K562 (cell line): ENCODE measurements at regions not wholly inside any gene's neighbourhood (a gene's known extent, or its start where the extent isn't known, plus 50 kb on each side); places are given as distances from the start of the nearest gene placed in this dataset.

Source experiments
- ATAC-seq: fragments of 200-7000 bp; cut with Tn5 transposase; 3 replicates; pipeline ENCODE4 v1.9.1; 2020; ENCODE audit warnings: moderate library complexity
- BruUV-seq: library from RNA; stranded (reverse); fragments of 400-500 nt; replicated peaks from 2 replicates; lab custom pipeline; 2021; lab: Mats Ljungman, UMichigan
- CTCF ChIA-PET: fragments of 300-600 bp; formaldehyde crosslinking; extraction: SDS; loops from one replicate; lab custom pipeline; 2021; ENCODE audit warnings: low intra/inter-chr PET ratio; lab: Yijun Ruan, JAX
- POLR2A ChIA-PET: fragments of 300-600, 350-650 bp; sonication (Branson Sonifier 250); formaldehyde crosslinking; extraction: SDS; loops from one replicate; lab custom pipeline; 2021; ENCODE audit warnings: antibody characterized with exemption, inconsistent platforms; lab: Yijun Ruan, JAX
- DNase-seq, 4 experiments: peaks; one replicate each; pipeline versions ENCODE4 v3.0.0 to v3.0.0-alpha.2; 2011 to 2018; ENCODE audit warnings: low spot score in 3 of 4, mixed read lengths in 3 of 4; ENCODE audit errors: extremely low read depth in 1 of 4
- FAIRE-seq: peaks from 2 replicates; lab custom pipeline; 2011; peaks lifted over from hg19 to GRCh38; lab: Jason Lieb, UNC
- H2AFZ ChIP-seq: 2 replicates; pipeline ENCODE4 v1.6.0; 2011; ENCODE audit warnings: low read depth, low read length, control low read depth, inconsistent platforms
- H3K27ac ChIP-seq: fragments of 200-600 bp; 3 replicates; pipeline ENCODE4 v1.8.0; 2011; ENCODE audit warnings: low read depth, mild to moderate bottlenecking, control low read depth, inconsistent platforms, low read length, moderate library complexity, mixed read lengths; ENCODE audit errors: extremely low read depth
- H3K27me3 ChIP-seq, 2 experiments: fragments of 300-600 bp in 1 of 2; 2 replicates in 1 of 2; 3 replicates in 1 of 2; pipeline versions ENCODE4 v1.6.0 to v1.8.0; 2011; ENCODE audit warnings: inconsistent platforms in 2 of 2, low read length in 2 of 2, mild to moderate bottlenecking in 1 of 2, mixed read lengths in 1 of 2, moderate library complexity in 1 of 2; ENCODE audit not compliant: control insufficient read depth in 2 of 2, insufficient read depth in 2 of 2
- H3K36me3 ChIP-seq: fragments of 300-600 bp; 3 replicates; pipeline ENCODE4 v1.8.0; 2011; ENCODE audit warnings: mild to moderate bottlenecking, low read length, inconsistent platforms; ENCODE audit not compliant: control insufficient read depth, insufficient read depth
- H3K4me1 ChIP-seq, 2 experiments: fragments of 200-600 bp in 1 of 2; replicated peaks in 1 of 2; 2 replicates in 1 of 2; 3 replicates in 1 of 2; pipeline versions ENCODE4 v1.5.1 to v1.8.0; 2011; ENCODE audit warnings: inconsistent platforms in 2 of 2, low read length in 2 of 2, mild to moderate bottlenecking in 1 of 2, mixed read lengths in 1 of 2, moderate library complexity in 1 of 2; ENCODE audit not compliant: control insufficient read depth in 2 of 2, insufficient read depth in 2 of 2
- H3K4me2 ChIP-seq: 2 replicates; pipeline ENCODE4 v1.6.1; 2011; ENCODE audit warnings: low read length, control low read depth, inconsistent platforms, mixed read lengths; ENCODE audit not compliant: insufficient read depth
- H3K4me3 ChIP-seq: fragments of 200-600 bp; sonication (generic), shearing (Covaris generic); 2 replicates; pipeline ENCODE4 v1.5.1; 2016; ENCODE audit warnings: control low read depth, inconsistent platforms
- H3K79me2 ChIP-seq: fragments of 200-600 bp; 3 replicates; pipeline ENCODE4 v1.8.0; 2011; ENCODE audit warnings: low read length, inconsistent platforms; ENCODE audit not compliant: control insufficient read depth, insufficient read depth
- H3K9ac ChIP-seq, 2 experiments: 2 replicates each; pipeline versions ENCODE4 v1.6.0 to v1.6.1; 2011; ENCODE audit warnings: low read depth in 2 of 2, low read length in 2 of 2, control low read depth in 1 of 2, inconsistent platforms in 1 of 2, mild to moderate bottlenecking in 1 of 2, mixed read lengths in 1 of 2; ENCODE audit not compliant: insufficient read depth in 1 of 2
- H3K9me1 ChIP-seq: one replicate; pipeline ENCODE4 v1.6.0; 2011; ENCODE audit warnings: inconsistent platforms, mild to moderate bottlenecking, low read length, moderate library complexity; ENCODE audit not compliant: control insufficient read depth, insufficient read depth
- H3K9me3 ChIP-seq: replicated peaks from 2 replicates; pipeline ENCODE4 v1.5.1; 2011; ENCODE audit warnings: low read depth, low read length, inconsistent platforms; ENCODE audit not compliant: control insufficient read depth, insufficient read depth
- H4K20me1 ChIP-seq: replicated peaks from 2 replicates; pipeline ENCODE4 v1.6.1; 2011; ENCODE audit warnings: low read length, inconsistent platforms, mixed read lengths; ENCODE audit not compliant: control insufficient read depth, insufficient read depth
- CBX5 ChIP-seq: IDR thresholded peaks from 2 replicates; pipeline ENCODE4 v1.6.1; 2014; ENCODE audit warnings: low read depth, borderline replicate concordance
- DMBX1 ChIP-seq: fragments of 250-450 bp; sonication (Bioruptor Pico); IDR thresholded peaks from 2 replicates; pipeline ENCODE4 v1.8.0; 2022; ENCODE audit warnings: inconsistent platforms, mild to moderate bottlenecking, moderate library complexity, borderline replicate concordance
- EWSR1 ChIP-seq: fragments of 450-650 bp; IDR thresholded peaks from 2 replicates; pipeline ENCODE4 v1.6.1; 2018; ENCODE audit warnings: borderline replicate concordance, mild to moderate bottlenecking, low read depth, moderate library complexity; ENCODE audit not compliant: partially characterized antibody
- MED1 ChIP-seq: sonication (generic); formaldehyde crosslinking; IDR thresholded peaks from 2 replicates; pipeline ENCODE4 v1.8.1; 2023; ENCODE audit warnings: missing genetic modification reagents, borderline replicate concordance
- MEF2D ChIP-seq: conservative IDR thresholded peaks from 2 replicates; pipeline ENCODE4 v1.6.1; 2016; ENCODE audit warnings: low read depth, missing genetic modification characterization, missing compliant biosample characterization
- NCOA2 ChIP-seq, 2 experiments: fragments of 450-650 bp; IDR thresholded peaks; 2 replicates each; pipeline ENCODE4 v1.6.1; 2018; ENCODE audit warnings: mild to moderate bottlenecking in 2 of 2, moderate library complexity in 1 of 2; ENCODE audit not compliant: partially characterized antibody in 2 of 2
- NCOA6 ChIP-seq: fragments of 450-650 bp; IDR thresholded peaks from 2 replicates; pipeline ENCODE4 v1.6.1; 2017; ENCODE audit warnings: mild to moderate bottlenecking
- NR1H2 ChIP-seq: sonication (generic); formaldehyde crosslinking; IDR thresholded peaks from 2 replicates; pipeline ENCODE4 v1.4.0; 2020; ENCODE audit warnings: mild to moderate bottlenecking, missing genetic modification reagents
- NR2F6 ChIP-seq: fragments of 450-650 bp; formaldehyde crosslinking; IDR thresholded peaks from 2 replicates; pipeline ENCODE4 v1.4.0; 2020; ENCODE audit warnings: mild to moderate bottlenecking
- POLR2B ChIP-seq: fragments of 450-650 bp; IDR thresholded peaks from 2 replicates; pipeline ENCODE4 v1.6.1; 2018; ENCODE audit warnings: low read depth; ENCODE audit not compliant: partially characterized antibody
- ZFP36 ChIP-seq: fragments of 150-350 bp; IDR thresholded peaks from 2 replicates; pipeline ENCODE4 v1.6.1; 2018; ENCODE audit warnings: low read length, low read depth; ENCODE audit not compliant: partially characterized antibody
- ZNF217 ChIP-seq: sonication (generic); formaldehyde crosslinking; IDR thresholded peaks from 2 replicates; pipeline ENCODE4 v1.8.0; 2022; ENCODE audit warnings: mild to moderate bottlenecking, missing genetic modification reagents
- WGBS: fragments of 100-300 bp; shearing (Covaris generic); methylation state at CpG from one replicate; pipeline ENCODE4 v1.1.6; 2016; ENCODE audit warnings: low coverage, mixed read lengths; ENCODE audit not compliant: insufficient coverage; ENCODE audit errors: missing lambda C conversion rate; 5-methylcytosine and 5-hydroxymethylcytosine counted together
- in situ Hi-C: fragments of 300-500 bp; cut with MboI; formaldehyde crosslinking; loops from 4 replicates; pipeline ENCODE4 v1.15.0; 2018; ENCODE audit warnings: inconsistent platforms, mixed read lengths
- intact Hi-C: fragments of 100-400 bp; cut with micrococcal nuclease; formaldehyde crosslinking; loops from 2 replicates; pipeline ENCODE4 v1.14.2; 2022
- TF ChIP-seq, protein P1 (sequence below): fragments of 250-450 bp; sonication (Bioruptor Pico); IDR thresholded peaks from 2 replicates; pipeline ENCODE4 v1.8.0; 2022; ENCODE audit warnings: moderate library complexity, mild to moderate bottlenecking, inconsistent platforms
- TF ChIP-seq, protein P2 (sequence below): fragments of 450-650 bp; IDR thresholded peaks from 2 replicates; pipeline ENCODE4 v1.6.1; 2016

DNA sequence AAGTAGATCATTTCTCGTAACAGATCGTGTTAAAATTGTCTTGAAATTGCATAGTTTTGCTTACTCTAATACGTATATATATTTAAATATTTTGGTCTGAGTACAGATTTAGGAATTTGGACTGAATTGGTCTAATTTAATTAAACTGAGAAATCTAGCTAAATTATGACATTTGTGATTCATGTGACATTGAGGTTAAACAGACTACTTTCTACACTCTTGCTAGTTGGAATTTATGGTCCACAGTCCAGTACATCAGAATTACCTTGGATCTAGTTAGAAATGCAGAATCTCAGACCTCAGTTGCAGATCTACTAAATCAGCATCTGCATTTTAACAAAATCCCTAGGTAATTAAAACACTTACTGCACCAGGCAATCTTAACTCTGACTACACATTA lies 609.7 kb upstream of the GOLIM4 start:
- FAIRE-seq = no peak
- BruUV-seq = no TSS peak
- ATAC-seq = no peak
- Histone ChIP-seq H3K4me2 (no peak overlapping the region), H3K27me3 (no peaks in the 10 kb centered on the region), H3K36me3 (no peaks in the 10 kb centered on the region), H4K20me1 (no peaks in the 10 kb centered on the region), H2AFZ (no peak overlapping the region), H3K9me1 (no peaks in the 10 kb centered on the region), H3K4me3 (no peak overlapping the region), H3K9me3 (no peaks in the 10 kb centered on the region), H3K79me2 (no peaks in the 10 kb centered on the region), H3K27ac (no peak overlapping the region), H3K9ac (no peak overlapping the region), H3K4me1 (no peaks in the 10 kb centered on the region)
- no peak for DNase-seq
- in situ Hi-C loops = no loop called here
- no peak for TF ChIP-seq CBX5
- TF ChIP-seq, protein P1, sequence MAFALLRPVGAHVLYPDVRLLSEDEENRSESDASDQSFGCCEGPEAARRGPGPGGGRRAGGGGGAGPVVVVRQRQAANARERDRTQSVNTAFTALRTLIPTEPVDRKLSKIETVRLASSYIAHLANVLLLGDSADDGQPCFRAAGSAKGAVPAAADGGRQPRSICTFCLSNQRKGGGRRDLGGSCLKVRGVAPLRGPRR (CRISPR knock-in tag) = no peak
- TF ChIP-seq EWSR1 = no peak
- no peak for TF ChIP-seq DMBX1
- TF ChIP-seq MED1 (CRISPR knock-in tag) = no peak
- TF ChIP-seq ZNF217 (CRISPR knock-in tag) = no peak
- no peak for TF ChIP-seq NR1H2 (CRISPR knock-in tag)
- TF ChIP-seq, protein P2, sequence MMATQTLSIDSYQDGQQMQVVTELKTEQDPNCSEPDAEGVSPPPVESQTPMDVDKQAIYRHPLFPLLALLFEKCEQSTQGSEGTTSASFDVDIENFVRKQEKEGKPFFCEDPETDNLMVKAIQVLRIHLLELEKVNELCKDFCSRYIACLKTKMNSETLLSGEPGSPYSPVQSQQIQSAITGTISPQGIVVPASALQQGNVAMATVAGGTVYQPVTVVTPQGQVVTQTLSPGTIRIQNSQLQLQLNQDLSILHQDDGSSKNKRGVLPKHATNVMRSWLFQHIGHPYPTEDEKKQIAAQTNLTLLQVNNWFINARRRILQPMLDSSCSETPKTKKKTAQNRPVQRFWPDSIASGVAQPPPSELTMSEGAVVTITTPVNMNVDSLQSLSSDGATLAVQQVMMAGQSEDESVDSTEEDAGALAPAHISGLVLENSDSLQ = no peak
- TF ChIP-seq MEF2D = no peak
- no peak for TF ChIP-seq POLR2B
- TF ChIP-seq ZFP36 = no peak
- no peak for TF ChIP-seq NCOA6
- TF ChIP-seq NR2F6 = no peak
- TF ChIP-seq NCOA2 (IDR thresholded peaks at IDR 0.05; ENCODE audit: partially characterized antibody in 2 of 2) = no peak
- ChIA-PET POLR2A (no interaction called here), CTCF (no interaction called here)
- intact Hi-C loops = no loop called here
- WGBS = 0% methylated on average over 3 of the region's 3 CpGs
